Neuronal stem cell (in vitro differentiated cells): ENCODE measurements at regions not wholly inside any gene's neighbourhood (a gene's known extent, or its start where the extent isn't known, plus 50 kb on each side); places are given as distances from the start of the nearest gene placed in this dataset.
"Not testable (repeated sequence)": the region's sequence is repeated elsewhere in the genome, so short reads cannot be mapped to it uniquely, and the experiment has no call there.

Experiments
- DNase-seq: peaks from one replicate; pipeline ENCODE4 v3.0.0-alpha.2; 2013; ENCODE audit warnings: low spot score
- H2AFZ ChIP-seq: one replicate; pipeline ENCODE4 v1.6.1; 2013; ENCODE audit warnings: mild to moderate bottlenecking, low read length, inconsistent platforms
- H2AK5ac ChIP-seq: 2 replicates; pipeline ENCODE4 v1.6.1; 2013; ENCODE audit warnings: low read depth, mild to moderate bottlenecking, inconsistent platforms, low read length, moderate library complexity, mixed read lengths
- H2BK120ac ChIP-seq: 2 replicates; pipeline ENCODE4 v1.6.1; 2013; ENCODE audit warnings: low read depth, mild to moderate bottlenecking, inconsistent platforms, low read length, moderate library complexity, mixed read lengths
- H2BK12ac ChIP-seq: one replicate; pipeline ENCODE4 v1.6.1; 2013; ENCODE audit warnings: low read length, inconsistent platforms
- H2BK15ac ChIP-seq: 2 replicates; pipeline ENCODE4 v1.6.1; 2013; ENCODE audit warnings: mild to moderate bottlenecking, low read length, inconsistent platforms, mixed read lengths
- H2BK5ac ChIP-seq: one replicate; pipeline ENCODE4 v1.6.1; 2013; ENCODE audit warnings: inconsistent platforms, mild to moderate bottlenecking, low read length, moderate library complexity
- H3K14ac ChIP-seq: one replicate; pipeline ENCODE4 v1.6.1; 2013; ENCODE audit warnings: low read length, inconsistent platforms
- H3K18ac ChIP-seq: 2 replicates; pipeline ENCODE4 v1.6.1; 2013; ENCODE audit warnings: low read length, inconsistent platforms
- H3K23ac ChIP-seq: 2 replicates; pipeline ENCODE4 v1.6.1; 2013; ENCODE audit warnings: low read depth, mild to moderate bottlenecking, mixed read lengths, low read length, inconsistent platforms; ENCODE audit not compliant: poor library complexity
- H3K27ac ChIP-seq: replicated peaks from 3 replicates; pipeline ENCODE4 v1.5.1; 2013; ENCODE audit warnings: low read length, inconsistent platforms
- H3K27me3 ChIP-seq, 3 experiments: 2 replicates each; pipeline ENCODE4 v1.6.1; 2013; ENCODE audit warnings: low read length in 3 of 3, mild to moderate bottlenecking in 2 of 3, inconsistent platforms in 1 of 3, low read depth in 1 of 3, mixed read lengths in 1 of 3, moderate library complexity in 1 of 3; ENCODE audit not compliant: control insufficient read depth in 3 of 3, insufficient read depth in 3 of 3
- H3K36me3 ChIP-seq, 2 donors: replicated peaks in 1 of 2; 2 replicates each; pipeline ENCODE4 v1.6.1; 2013; ENCODE audit warnings: low read length in 2 of 2; ENCODE audit not compliant: control insufficient read depth in 2 of 2, insufficient read depth in 2 of 2
- H3K4ac ChIP-seq: 2 replicates; pipeline ENCODE4 v1.6.1; 2013; ENCODE audit warnings: inconsistent platforms, mild to moderate bottlenecking, low read length, moderate library complexity
- H3K4me1 ChIP-seq, 2 donors: 1 replicate in 1 of 2; 2 replicates in 1 of 2; pipeline ENCODE4 v1.6.1; 2013; ENCODE audit warnings: low read length in 2 of 2, low read depth in 1 of 2; ENCODE audit not compliant: control insufficient read depth in 2 of 2, insufficient read depth in 1 of 2
- H3K4me2 ChIP-seq: one replicate; pipeline ENCODE4 v1.6.1; 2013; ENCODE audit warnings: mild to moderate bottlenecking, low read length, inconsistent platforms; ENCODE audit not compliant: insufficient read depth, poor library complexity, severe bottlenecking
- H3K4me3 ChIP-seq, 2 donors: 2 replicates each; pipeline ENCODE4 v1.5.1; 2013; ENCODE audit warnings: low read length in 2 of 2, mild to moderate bottlenecking in 2 of 2, inconsistent platforms in 1 of 2, moderate library complexity in 1 of 2
- H3K79me1 ChIP-seq: one replicate; pipeline ENCODE4 v1.6.1; 2013; ENCODE audit warnings: low read depth, mild to moderate bottlenecking, inconsistent platforms, low read length, moderate library complexity
- H3K9ac ChIP-seq: one replicate; pipeline ENCODE4 v1.6.1; 2013; ENCODE audit warnings: mild to moderate bottlenecking, low read depth, low read length, inconsistent platforms; ENCODE audit not compliant: poor library complexity
- H3K9me3 ChIP-seq, 2 donors: replicated peaks in 1 of 2; 2 replicates each; pipeline versions ENCODE3 to v1.6.1; 2013; ENCODE audit warnings: low read length in 2 of 2, mild to moderate bottlenecking in 2 of 2, inconsistent platforms in 1 of 2, low read depth in 1 of 2, mixed read lengths in 1 of 2, moderate library complexity in 1 of 2; ENCODE audit not compliant: control insufficient read depth in 2 of 2, insufficient read depth in 1 of 2
- H4K8ac ChIP-seq: one replicate; pipeline ENCODE4 v1.6.1; 2013; ENCODE audit warnings: low read depth, mild to moderate bottlenecking, inconsistent platforms, low read length, moderate library complexity
- H4K91ac ChIP-seq: one replicate; pipeline ENCODE4 v1.6.1; 2013; ENCODE audit warnings: low read length, low read depth, mild to moderate bottlenecking, inconsistent platforms; ENCODE audit not compliant: poor library complexity
- WGBS, 2 donors: extraction: QIAGEN DNeasy Blood & Tissue Kit; methylation state at CpG; one replicate each; pipeline ENCODE4 v1.1.7; 2013; ENCODE audit warnings: missing lambda C conversion rate in 2 of 2, mixed read lengths in 1 of 2; ENCODE audit not compliant: insufficient read length in 2 of 2, insufficient replicate concordance in 1 of 2; ENCODE audit errors: extremely low coverage in 2 of 2; 5-methylcytosine and 5-hydroxymethylcytosine counted together

GRCh38 chr18:6572192-6572591, 157.3 kb upstream of the ARHGAP28 start:
- not testable (repeated sequence) for H2BK15ac ChIP-seq, H3K4me3 ChIP-seq, H3K9ac ChIP-seq, H3K36me3 ChIP-seq, H3K9me3 ChIP-seq, H3K4me1 ChIP-seq, H2BK12ac ChIP-seq, H2BK5ac ChIP-seq, H3K23ac ChIP-seq, DNase-seq, H2AK5ac ChIP-seq, H3K4me2 ChIP-seq, H4K91ac ChIP-seq, H3K27me3 ChIP-seq, H3K79me1 ChIP-seq, H3K4ac ChIP-seq, H4K8ac ChIP-seq, H2AFZ ChIP-seq, H3K18ac ChIP-seq, H2BK120ac ChIP-seq, H3K14ac ChIP-seq, H3K27ac ChIP-seq
- WGBS, 2 donors: no CpG with 5 or more reads among the region's 7 CpGs

GRCh38 chr18:6574631-6575030, 154.9 kb upstream of the ARHGAP28 start:
- DNase-seq: no peak
- Histone ChIP-seq H3K27me3 (no peaks in the 10 kb centered on the region), H2BK5ac (no peak overlapping the region), H3K36me3 (no peaks in the 10 kb centered on the region), H2BK15ac (no peak overlapping the region), H3K9me3 (peaks cover 0 to 2% of the 10 kb centered on the region in 2 donors), H2BK12ac (no peak overlapping the region), H3K4me1 (no peaks in the 10 kb centered on the region), H3K79me1 (no peaks in the 10 kb centered on the region), H4K8ac (no peak overlapping the region), H3K4me3 (no peak overlapping the region), H4K91ac (no peak overlapping the region), H2AK5ac (no peak overlapping the region), H3K9ac (no peak overlapping the region), H3K27ac (no peak overlapping the region), H3K23ac (no peak overlapping the region), H3K4me2 (no peak overlapping the region), H3K4ac (no peak overlapping the region), H3K18ac (no peak overlapping the region), H3K14ac (no peak overlapping the region), H2BK120ac (no peak overlapping the region), H2AFZ (no peak overlapping the region)
- no CpG with 5 or more reads among the region's 1 CpG for WGBS, 2 donors

DNA sequence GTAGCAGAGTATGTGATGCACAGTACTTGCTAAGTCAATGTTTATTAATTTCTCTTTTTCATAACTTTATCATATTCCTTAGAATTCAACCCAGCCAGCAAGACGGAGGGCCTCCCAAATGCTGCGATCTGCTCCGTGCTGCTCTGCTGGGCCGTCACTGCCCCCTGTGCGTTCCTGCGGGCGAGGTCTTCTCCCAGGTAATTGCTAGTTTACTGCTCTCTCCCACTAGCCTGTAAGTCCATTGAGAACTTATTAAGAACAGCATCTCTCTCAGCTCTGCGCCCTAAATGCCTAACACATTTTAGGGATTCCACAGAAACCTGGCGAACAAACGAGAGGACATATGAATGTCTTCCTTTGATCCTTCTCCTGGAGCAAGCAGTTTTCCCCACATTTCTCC, 153.6 kb upstream of the ARHGAP28 start:
- no peaks in the 10 kb centered on the region for H3K27me3 ChIP-seq
- H3K27ac ChIP-seq: no peak overlapping the region
- no CpG with 5 or more reads among the region's 10 CpGs for WGBS, 2 donors
- H3K4me1 ChIP-seq: no peaks in the 10 kb centered on the region
- H3K9ac ChIP-seq: no peak overlapping the region
- H2BK15ac ChIP-seq: no peak overlapping the region
- H4K8ac ChIP-seq: no peak overlapping the region
- no peak overlapping the region for H3K4ac ChIP-seq
- H2AK5ac ChIP-seq: no peak overlapping the region
- H2BK12ac ChIP-seq: no peak overlapping the region
- peaks cover 0 to 2% of the 10 kb centered on the region in 2 donors for H3K9me3 ChIP-seq
- H2BK5ac ChIP-seq: no peak overlapping the region
- H3K36me3 ChIP-seq: no peaks in the 10 kb centered on the region
- no peak overlapping the region for H4K91ac ChIP-seq
- no peak overlapping the region for H2AFZ ChIP-seq
- H3K4me2 ChIP-seq: no peak overlapping the region
- no peak overlapping the region for H2BK120ac ChIP-seq
- no peak overlapping the region for H3K4me3 ChIP-seq
- DNase-seq: no peak
- no peak overlapping the region for H3K18ac ChIP-seq
- no peaks in the 10 kb centered on the region for H3K79me1 ChIP-seq
- H3K14ac ChIP-seq: no peak overlapping the region
- no peak overlapping the region for H3K23ac ChIP-seq

DNA sequence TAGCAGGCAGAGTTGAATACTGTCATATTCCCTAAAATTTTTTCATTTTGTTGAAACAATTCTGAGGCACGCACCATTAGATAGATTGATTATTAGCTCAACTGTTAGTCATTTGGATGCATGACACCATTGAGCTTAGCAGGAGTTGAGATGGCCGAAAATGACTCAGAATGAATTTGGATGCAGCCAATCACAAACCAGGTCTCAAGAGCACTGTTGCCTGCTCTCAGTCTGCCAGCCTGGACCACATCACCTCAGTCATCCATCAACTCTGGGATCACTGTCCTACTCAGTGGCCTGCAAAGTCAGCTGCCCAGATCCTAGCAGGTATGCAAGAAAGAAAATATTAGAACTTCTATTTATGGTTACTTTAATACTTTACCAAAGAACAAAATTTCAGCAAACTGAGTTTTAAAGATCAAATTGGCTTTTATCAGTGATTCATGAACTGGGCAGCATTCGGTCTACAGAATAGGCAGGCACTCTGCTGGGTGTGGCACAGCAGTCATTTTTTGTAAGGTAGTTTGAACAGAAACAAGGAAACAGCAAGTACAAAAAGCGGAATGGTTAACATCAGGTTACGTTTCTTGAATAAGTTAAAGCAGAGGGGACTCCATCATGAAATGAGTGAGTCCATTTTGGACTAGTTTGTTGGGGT, 152.7 kb upstream of the ARHGAP28 start:
- Histone ChIP-seq H2BK12ac (no peak overlapping the region), H3K27me3 (no peaks in the 10 kb centered on the region), H3K18ac (no peak overlapping the region), H3K4me3 (no peak overlapping the region), H2AK5ac (no peak overlapping the region), H3K79me1 (no peaks in the 10 kb centered on the region), H3K9ac (no peak overlapping the region), H2AFZ (no peak overlapping the region), H3K27ac (no peak overlapping the region), H3K4ac (no peak overlapping the region), H3K36me3 (no peaks in the 10 kb centered on the region), H3K23ac (no peak overlapping the region), H2BK15ac (no peak overlapping the region), H4K91ac (no peak overlapping the region), H4K8ac (no peak overlapping the region), H3K4me1 (no peaks in the 10 kb centered on the region), H2BK5ac (no peak overlapping the region), H3K4me2 (no peak overlapping the region), H3K9me3 (no peaks in the 10 kb centered on the region), H2BK120ac (no peak overlapping the region), H3K14ac (no peak overlapping the region)
- no peak for DNase-seq
- no CpG with 5 or more reads among the region's 5 CpGs for WGBS, 2 donors
